ENCODE measurements at regions not wholly inside any gene's neighbourhood (a gene's known extent, or its start where the extent isn't known, plus 50 kb on each side); places are given as distances from the start of the nearest gene placed in this dataset.

- ChIA-PET RAD21 (ENCODE audit: low non-redundant PET in 1 of 2, low total read pairs in 2 of 2, uncharacterized antibody in 2 of 2, unreplicated experiment in 2 of 2) (no interaction called here), CTCF (no interaction called here), POLR2A (no interaction called here)
- no peak for TF ChIP-seq SP1 (IDR thresholded peaks at IDR 0.05; ENCODE audit: low read depth)
- Histone ChIP-seq H3K9me2 (ENCODE audit: insufficient read depth) (no peaks in the 10 kb centered on the region), H3K79me2 (ENCODE audit: insufficient read depth, low read length) (no peaks in the 10 kb centered on the region), H2AFZ (ENCODE audit: low read depth, low read length, poor library complexity, severe bottlenecking) (no peak overlapping the region), H4K20me1 (ENCODE audit: insufficient read depth) (no peaks in the 10 kb centered on the region), H3K9me3 (ENCODE audit: control insufficient read depth in 1 of 2, insufficient read depth in 1 of 2, low read depth in 1 of 2, low read length in 2 of 2) (no peaks in the 10 kb centered on the region), H3K36me3 (ENCODE audit: control insufficient read depth in 1 of 2, insufficient read depth in 2 of 2, low read length in 2 of 2) (no peaks in the 10 kb centered on the region), H3K27me3 (ENCODE audit: insufficient read depth, low read length) (peaks cover 6% of the 10 kb centered on the region; the same call in 1 of the 2 replicates), H3K4me1 (ENCODE audit: control insufficient read depth in 1 of 2, insufficient read depth in 2 of 2, low read length in 2 of 2) (0 out of 4 replicates have a peak, but pooled peaks cover 0 to 3% of the 10 kb centered on the region in 2 experiments), H3K4me2 (ENCODE audit: low read length) (no peak overlapping the region), H3K9ac (ENCODE audit: low read length) (no peak overlapping the region), H3K4me3 (replicated peaks in 1 of 2; ENCODE audit: low read depth in 1 of 2, low read length in 2 of 2) (no peak overlapping the region), H3K27ac (ENCODE audit: low read depth, low read length) (no peak overlapping the region)
- intact Hi-C loops (cut with micrococcal nuclease) = no loop called here
- BruUV-seq (replicated peaks) = no TSS peak
- ATAC-seq (no peak), DNase-seq (ENCODE audit: low read depth, low spot score) (no peak)
Observed at GRCh38 chr9:89720696-89721175, 115.9 kb downstream of the GADD45G start.

GRCh38 chr9:89721176-89721700 lies 116.4 kb downstream of the GADD45G start:
- ChIA-PET POLR2A (no interaction called here), CTCF (no interaction called here), RAD21 (ENCODE audit: low non-redundant PET in 1 of 2, low total read pairs in 2 of 2, uncharacterized antibody in 2 of 2, unreplicated experiment in 2 of 2) (no interaction called here)
- 0 out of 4 replicates have a peak, but pooled peaks cover 0 to 3% of the 10 kb centered on the region in 2 experiments for H3K4me1 ChIP-seq (ENCODE audit: control insufficient read depth in 1 of 2, insufficient read depth in 2 of 2, low read length in 2 of 2)
- H3K9me2 ChIP-seq (ENCODE audit: insufficient read depth) = no peaks in the 10 kb centered on the region
- no peaks in the 10 kb centered on the region for H3K79me2 ChIP-seq (ENCODE audit: insufficient read depth, low read length)
- ATAC-seq = no peak
- no peaks in the 10 kb centered on the region for H4K20me1 ChIP-seq (ENCODE audit: insufficient read depth)
- peaks cover 6% of the 10 kb centered on the region; the same call in 1 of the 2 replicates for H3K27me3 ChIP-seq (ENCODE audit: insufficient read depth, low read length)
- no peak overlapping the region for H2AFZ ChIP-seq (ENCODE audit: low read depth, low read length, poor library complexity, severe bottlenecking)
- no peak overlapping the region for H3K4me2 ChIP-seq (ENCODE audit: low read length)
- intact Hi-C loops (cut with micrococcal nuclease) = no loop called here
- BruUV-seq (replicated peaks) = no TSS peak
- no peak overlapping the region for H3K4me3 ChIP-seq (replicated peaks in 1 of 2; ENCODE audit: low read depth in 1 of 2, low read length in 2 of 2)
- no peak for DNase-seq (ENCODE audit: low read depth, low spot score)
- no peak overlapping the region for H3K9ac ChIP-seq (ENCODE audit: low read length)
- no peak for TF ChIP-seq CEBPB (IDR thresholded peaks at IDR 0.05; ENCODE audit: low read depth)
- no peak for TF ChIP-seq ZBTB33 (IDR thresholded peaks at IDR 0.05; ENCODE audit: extremely low read depth, insufficient replicate concordance, low read length)
- H3K9me3 ChIP-seq (ENCODE audit: control insufficient read depth in 1 of 2, insufficient read depth in 1 of 2, low read depth in 1 of 2, low read length in 2 of 2) = no peaks in the 10 kb centered on the region
- no peak overlapping the region for H3K27ac ChIP-seq (ENCODE audit: low read depth, low read length)
- no peaks in the 10 kb centered on the region for H3K36me3 ChIP-seq (ENCODE audit: control insufficient read depth in 1 of 2, insufficient read depth in 2 of 2, low read length in 2 of 2)
